ENCODE measurements at regions not wholly inside any gene's neighbourhood (a gene's known extent, or its start where the extent isn't known, plus 50 kb on each side); places are given as distances from the start of the nearest gene placed in this dataset.

GRCh38 chr4:43781125-43781524 is 667.5 kb downstream of the KCTD8 start:
- TF ChIP-seq POLR2A (IDR thresholded peaks at IDR 0.05; ENCODE audit: low read depth, low read length), result no peak
- TF ChIP-seq TAF1 (IDR thresholded peaks at IDR 0.05; ENCODE audit: borderline replicate concordance, low read depth, low read length), result no peak

Data from GM12892 (cell line).